K562 (cell line): ENCODE measurements at regions not wholly inside any gene's neighbourhood (a gene's known extent, or its start where the extent isn't known, plus 50 kb on each side); places are given as distances from the start of the nearest gene placed in this dataset.

Source experiments
- ATAC-seq: fragments of 200-7000 bp; cut with Tn5 transposase; 3 replicates; pipeline ENCODE4 v1.9.1; 2020; ENCODE audit warnings: moderate library complexity
- BruUV-seq: library from RNA; stranded (reverse); fragments of 400-500 nt; replicated peaks from 2 replicates; lab custom pipeline; 2021; lab: Mats Ljungman, UMichigan
- CTCF ChIA-PET: fragments of 300-600 bp; formaldehyde crosslinking; extraction: SDS; loops from one replicate; lab custom pipeline; 2021; ENCODE audit warnings: low intra/inter-chr PET ratio; lab: Yijun Ruan, JAX
- POLR2A ChIA-PET: fragments of 300-600, 350-650 bp; sonication (Branson Sonifier 250); formaldehyde crosslinking; extraction: SDS; loops from one replicate; lab custom pipeline; 2021; ENCODE audit warnings: antibody characterized with exemption, inconsistent platforms; lab: Yijun Ruan, JAX
- DNase-seq, 4 experiments: peaks; one replicate each; pipeline versions ENCODE4 v3.0.0 to v3.0.0-alpha.2; 2011 to 2018; ENCODE audit warnings: low spot score in 3 of 4, mixed read lengths in 3 of 4; ENCODE audit errors: extremely low read depth in 1 of 4
- FAIRE-seq: peaks from 2 replicates; lab custom pipeline; 2011; peaks lifted over from hg19 to GRCh38; lab: Jason Lieb, UNC
- H2AFZ ChIP-seq: 2 replicates; pipeline ENCODE4 v1.6.0; 2011; ENCODE audit warnings: low read depth, low read length, control low read depth, inconsistent platforms
- H3K27ac ChIP-seq: fragments of 200-600 bp; 3 replicates; pipeline ENCODE4 v1.8.0; 2011; ENCODE audit warnings: low read depth, mild to moderate bottlenecking, control low read depth, inconsistent platforms, low read length, moderate library complexity, mixed read lengths; ENCODE audit errors: extremely low read depth
- H3K27me3 ChIP-seq, 2 experiments: fragments of 300-600 bp in 1 of 2; 2 replicates in 1 of 2; 3 replicates in 1 of 2; pipeline versions ENCODE4 v1.6.0 to v1.8.0; 2011; ENCODE audit warnings: inconsistent platforms in 2 of 2, low read length in 2 of 2, mild to moderate bottlenecking in 1 of 2, mixed read lengths in 1 of 2, moderate library complexity in 1 of 2; ENCODE audit not compliant: control insufficient read depth in 2 of 2, insufficient read depth in 2 of 2
- H3K36me3 ChIP-seq: fragments of 300-600 bp; 3 replicates; pipeline ENCODE4 v1.8.0; 2011; ENCODE audit warnings: mild to moderate bottlenecking, low read length, inconsistent platforms; ENCODE audit not compliant: control insufficient read depth, insufficient read depth
- H3K4me1 ChIP-seq, 2 experiments: fragments of 200-600 bp in 1 of 2; replicated peaks in 1 of 2; 2 replicates in 1 of 2; 3 replicates in 1 of 2; pipeline versions ENCODE4 v1.5.1 to v1.8.0; 2011; ENCODE audit warnings: inconsistent platforms in 2 of 2, low read length in 2 of 2, mild to moderate bottlenecking in 1 of 2, mixed read lengths in 1 of 2, moderate library complexity in 1 of 2; ENCODE audit not compliant: control insufficient read depth in 2 of 2, insufficient read depth in 2 of 2
- H3K4me2 ChIP-seq: 2 replicates; pipeline ENCODE4 v1.6.1; 2011; ENCODE audit warnings: low read length, control low read depth, inconsistent platforms, mixed read lengths; ENCODE audit not compliant: insufficient read depth
- H3K4me3 ChIP-seq: fragments of 200-600 bp; sonication (generic), shearing (Covaris generic); 2 replicates; pipeline ENCODE4 v1.5.1; 2016; ENCODE audit warnings: control low read depth, inconsistent platforms
- H3K79me2 ChIP-seq: fragments of 200-600 bp; 3 replicates; pipeline ENCODE4 v1.8.0; 2011; ENCODE audit warnings: low read length, inconsistent platforms; ENCODE audit not compliant: control insufficient read depth, insufficient read depth
- H3K9ac ChIP-seq, 2 experiments: 2 replicates each; pipeline versions ENCODE4 v1.6.0 to v1.6.1; 2011; ENCODE audit warnings: low read depth in 2 of 2, low read length in 2 of 2, control low read depth in 1 of 2, inconsistent platforms in 1 of 2, mild to moderate bottlenecking in 1 of 2, mixed read lengths in 1 of 2; ENCODE audit not compliant: insufficient read depth in 1 of 2
- H3K9me1 ChIP-seq: one replicate; pipeline ENCODE4 v1.6.0; 2011; ENCODE audit warnings: inconsistent platforms, mild to moderate bottlenecking, low read length, moderate library complexity; ENCODE audit not compliant: control insufficient read depth, insufficient read depth
- H3K9me3 ChIP-seq: replicated peaks from 2 replicates; pipeline ENCODE4 v1.5.1; 2011; ENCODE audit warnings: low read depth, low read length, inconsistent platforms; ENCODE audit not compliant: control insufficient read depth, insufficient read depth
- H4K20me1 ChIP-seq: replicated peaks from 2 replicates; pipeline ENCODE4 v1.6.1; 2011; ENCODE audit warnings: low read length, inconsistent platforms, mixed read lengths; ENCODE audit not compliant: control insufficient read depth, insufficient read depth
- GMEB1 ChIP-seq: fragments of 250-450 bp; sonication (Bioruptor Pico); IDR thresholded peaks from 2 replicates; pipeline ENCODE4 v1.4.0; 2020; ENCODE audit warnings: mild to moderate bottlenecking
- HNRNPH1 ChIP-seq: fragments of 200-400 bp; formaldehyde crosslinking; optimal IDR thresholded peaks from 2 replicates; pipeline ENCODE3; 2017; ENCODE audit warnings: low read depth, mild to moderate bottlenecking, low read length, moderate library complexity
- MTA2 ChIP-seq: fragments of 450-650 bp; IDR thresholded peaks from 2 replicates; pipeline ENCODE4 v1.6.1; 2016; ENCODE audit warnings: low read depth
- NELFE ChIP-seq: IDR thresholded peaks from 2 replicates; pipeline ENCODE4 v1.6.1; 2011; ENCODE audit warnings: mild to moderate bottlenecking; ENCODE audit not compliant: insufficient read depth, insufficient read length
- RBFOX2 ChIP-seq: fragments of 200-400 bp; formaldehyde crosslinking; IDR thresholded peaks from 2 replicates; pipeline ENCODE4 v1.6.1; 2017; ENCODE audit warnings: low read depth, mild to moderate bottlenecking, low read length, moderate library complexity
- SMAD3 ChIP-seq: fragments of 450-650 bp; formaldehyde crosslinking; conservative IDR thresholded peaks from 2 replicates; pipeline ENCODE4 v1.4.0; 2020; ENCODE audit warnings: mild to moderate bottlenecking
- SNAPC5 ChIP-seq: fragments of 250-450 bp; sonication (Bioruptor Pico); IDR thresholded peaks from 2 replicates; pipeline ENCODE4 v1.8.0; 2021; ENCODE audit warnings: moderate library complexity, mild to moderate bottlenecking, inconsistent platforms
- ZNF239 ChIP-seq: fragments of 250-450 bp; sonication (Bioruptor Pico); IDR thresholded peaks from 2 replicates; pipeline ENCODE4 v1.4.0; 2020; ENCODE audit warnings: mild to moderate bottlenecking
- WGBS: fragments of 100-300 bp; shearing (Covaris generic); methylation state at CpG from one replicate; pipeline ENCODE4 v1.1.6; 2016; ENCODE audit warnings: low coverage, mixed read lengths; ENCODE audit not compliant: insufficient coverage; ENCODE audit errors: missing lambda C conversion rate; 5-methylcytosine and 5-hydroxymethylcytosine counted together
- in situ Hi-C: fragments of 300-500 bp; cut with MboI; formaldehyde crosslinking; loops from 4 replicates; pipeline ENCODE4 v1.15.0; 2018; ENCODE audit warnings: inconsistent platforms, mixed read lengths
- intact Hi-C: fragments of 100-400 bp; cut with micrococcal nuclease; formaldehyde crosslinking; loops from 2 replicates; pipeline ENCODE4 v1.14.2; 2022

- no peaks in the 10 kb centered on the region for H3K27me3 ChIP-seq
- H3K27ac ChIP-seq, result no peak overlapping the region
- no CpG with 5 or more reads among the region's 1 CpG for WGBS
- POLR2A ChIA-PET, result no interaction called here
- intact Hi-C loops (no loop called here), in situ Hi-C loops (no loop called here)
- no peak for TF ChIP-seq SMAD3 (CRISPR knock-in tag)
- TF ChIP-seq RBFOX2, result no peak
- no peak for TF ChIP-seq SNAPC5
- TF ChIP-seq GMEB1, result no peak
- TF ChIP-seq ZNF239, result no peak
- no peak for TF ChIP-seq HNRNPH1
- TF ChIP-seq NELFE, result no peak
- TF ChIP-seq MTA2, result no peak
- H3K9me3 ChIP-seq, result no peaks in the 10 kb centered on the region
- H2AFZ ChIP-seq, result no peak overlapping the region
- CTCF ChIA-PET, result no interaction called here
- no peak for FAIRE-seq
- no peaks in the 10 kb centered on the region for H3K9me1 ChIP-seq
- H3K4me1 ChIP-seq, result no peaks in the 10 kb centered on the region
- no peaks in the 10 kb centered on the region for H3K36me3 ChIP-seq
- H3K4me2 ChIP-seq, result no peak overlapping the region
- ATAC-seq, result no peak
- DNase-seq, result no peak
- H4K20me1 ChIP-seq, result no peaks in the 10 kb centered on the region
- no TSS peak for BruUV-seq
- no peaks in the 10 kb centered on the region for H3K79me2 ChIP-seq
- no peak overlapping the region for H3K4me3 ChIP-seq
- no peak overlapping the region for H3K9ac ChIP-seq
Measured at GRCh38 chr10:94052281-94052680, 58.5 kb downstream of the PLCE1 start.
